ENCODE measurements at regions not wholly inside any gene's neighbourhood (a gene's known extent, or its start where the extent isn't known, plus 50 kb on each side); places are given as distances from the start of the nearest gene placed in this dataset.

GRCh38 chr1:87682565-87682964 is 353.9 kb downstream of the LMO4 start (continued):
- TF ChIP-seq SMAD3 (CRISPR knock-in tag; IDR thresholded peaks at IDR 0.05; ENCODE audit: borderline replicate concordance) (no peak), TEAD4 (CRISPR knock-in tag; IDR thresholded peaks at IDR 0.05) (no peak), ATF3 (CRISPR knock-in tag; conservative IDR thresholded peaks at IDR 0.05) (no peak), FOXP1 (CRISPR knock-in tag; IDR thresholded peaks at IDR 0.05; ENCODE audit: borderline replicate concordance) (no peak), USF1 (CRISPR knock-in tag; IDR thresholded peaks at IDR 0.05) (no peak), ATF2 (CRISPR knock-in tag; IDR thresholded peaks at IDR 0.05; ENCODE audit: borderline replicate concordance, low read depth) (no peak), ZNF512 (CRISPR knock-in tag; IDR thresholded peaks at IDR 0.05; ENCODE audit: borderline replicate concordance) (no peak), MAX (CRISPR knock-in tag; IDR thresholded peaks at IDR 0.05) (no peak), ZNF232 (CRISPR knock-in tag; IDR thresholded peaks at IDR 0.05) (no peak), TCF7 (CRISPR knock-in tag; IDR thresholded peaks at IDR 0.05; ENCODE audit: low read depth) (no peak), JAZF1 (CRISPR knock-in tag; IDR thresholded peaks at IDR 0.05) (no peak), ZNF671 (CRISPR knock-in tag; IDR thresholded peaks at IDR 0.05) (no peak), GABPB1 (CRISPR knock-in tag; IDR thresholded peaks at IDR 0.05) (no peak)

GRCh38 chr1:87683196-87683956 is 354.7 kb downstream of the LMO4 start:
- CTCF ChIA-PET, result interaction anchor here (2.0 kb wide), 1 partner anchor 270 kb away, joined by 8 read pairs; no protein-coding TSS in a partner anchor
- H3K27ac Mint-ChIP-seq, result no peak overlapping the region

More at GRCh38 chr1:87683196-87683956, 354.7 kb downstream of the LMO4 start:
- Mint-ChIP-seq H3K9me3 (peaks cover 22% of the 10 kb centered on the region), H3K36me3 (peaks cover 12% of the 10 kb centered on the region), H3K4me3 (no peak overlapping the region), H3K27me3 (ENCODE audit: low read depth) (peaks cover 43% of the 10 kb centered on the region), H3K4me1 (peaks cover 49% of the 10 kb centered on the region)
- TF ChIP-seq HMGXB4 (CRISPR knock-in tag; IDR thresholded peaks at IDR 0.05) (no peak), SOX15 (CRISPR knock-in tag; IDR thresholded peaks at IDR 0.05) (no peak), ELF4 (CRISPR knock-in tag; IDR thresholded peaks at IDR 0.05; ENCODE audit: low read depth) (no peak), ZBTB21 (CRISPR knock-in tag; IDR thresholded peaks at IDR 0.05; ENCODE audit: borderline replicate concordance) (no peak), RELA (CRISPR knock-in tag; IDR thresholded peaks at IDR 0.05; ENCODE audit: borderline replicate concordance) (no peak), TCF7 (CRISPR knock-in tag; IDR thresholded peaks at IDR 0.05; ENCODE audit: low read depth) (no peak), E2F1 (CRISPR knock-in tag; IDR thresholded peaks at IDR 0.05) (no peak), ZNF317 (CRISPR knock-in tag; IDR thresholded peaks at IDR 0.05; ENCODE audit: borderline replicate concordance, low read depth) (no peak), PREB (CRISPR knock-in tag; IDR thresholded peaks at IDR 0.05; ENCODE audit: borderline replicate concordance) (no peak), CREM (CRISPR knock-in tag; IDR thresholded peaks at IDR 0.05) (no peak), EMX1 (CRISPR knock-in tag; IDR thresholded peaks at IDR 0.05) (no peak), HMGA2 (CRISPR knock-in tag; IDR thresholded peaks at IDR 0.05) (no peak), IRF2 (CRISPR knock-in tag; IDR thresholded peaks at IDR 0.05; ENCODE audit: borderline replicate concordance, low read depth) (no peak), IRF1 (CRISPR knock-in tag; IDR thresholded peaks at IDR 0.05) (no peak)
- DNase-seq (ENCODE audit: low spot score), result no peak
- POLR2A ChIA-PET, result interaction anchor here (0.6 kb wide), 1 partner anchor 789 kb away, joined by 4 read pairs; no protein-coding TSS in a partner anchor
- no peak for ATAC-seq
